Neural cell (in vitro differentiated cells): ENCODE measurements at regions not wholly inside any gene's neighbourhood (a gene's known extent, or its start where the extent isn't known, plus 50 kb on each side); places are given as distances from the start of the nearest gene placed in this dataset.

Experiments used
- CTCF ChIP-seq: fragments of 450-650 bp; IDR thresholded peaks from 2 replicates; pipeline ENCODE4 v1.5.1; 2014; ENCODE audit warnings: antibody characterized with exemption, mild to moderate bottlenecking, moderate library complexity; ENCODE audit not compliant: poor library complexity, severe bottlenecking
- EP300 ChIP-seq: fragments of 450-650 bp; conservative IDR thresholded peaks from 2 replicates; pipeline ENCODE4 v1.6.1; 2014; ENCODE audit warnings: antibody characterized with exemption, mild to moderate bottlenecking, moderate library complexity; ENCODE audit not compliant: poor library complexity, severe bottlenecking

GRCh38 chr4:10736266-10736665 lies 51.7 kb upstream of the CLNK start:
- no peak for TF ChIP-seq EP300
- no peak for TF ChIP-seq CTCF
